ENCODE measurements at regions not wholly inside any gene's neighbourhood (a gene's known extent, or its start where the extent isn't known, plus 50 kb on each side); places are given as distances from the start of the nearest gene placed in this dataset.

GRCh38 chr6:22643780-22644179, 74.4 kb downstream of the HDGFL1 start:
- Histone ChIP-seq H3K27ac (no peak overlapping the region), H3K27me3 (no peaks in the 10 kb centered on the region), H3K4me3 (no peak overlapping the region), H3K9me3 (no peaks in the 10 kb centered on the region), H3K36me3 (no peaks in the 10 kb centered on the region), H3K4me1 (no peaks in the 10 kb centered on the region)
- intact Hi-C loops (cut with DNase I) = no loop called here
- no peak for ATAC-seq
- 79% methylated on average over 10 of the region's 10 CpGs for WGBS (ENCODE audit: insufficient coverage, low coverage, low lambda C conversion rate, missing lambda C conversion rate)
- no peak for DNase-seq
- TF ChIP-seq CTCF (IDR thresholded peaks at IDR 0.05) (no peak), POLR2A (IDR thresholded peaks at IDR 0.05) (no peak)

GRCh38 chr6:22647719-22648118, 78.4 kb downstream of the HDGFL1 start:
- no peak overlapping the region for H3K27ac ChIP-seq
- DNase-seq (no peak), ATAC-seq (no peak)
- TF ChIP-seq CTCF (IDR thresholded peaks at IDR 0.05) = no peak
- no peak for TF ChIP-seq POLR2A (IDR thresholded peaks at IDR 0.05)
- no peak overlapping the region for H3K4me3 ChIP-seq
- no peaks in the 10 kb centered on the region for H3K4me1 ChIP-seq
- no peaks in the 10 kb centered on the region for H3K27me3 ChIP-seq
- intact Hi-C loops (cut with DNase I) = no loop called here
- no peaks in the 10 kb centered on the region for H3K36me3 ChIP-seq
- 54% methylated on average over 3 of the region's 3 CpGs for WGBS (ENCODE audit: insufficient coverage, low coverage, low lambda C conversion rate, missing lambda C conversion rate)
- H3K9me3 ChIP-seq = no peaks in the 10 kb centered on the region

- WGBS (ENCODE audit: insufficient coverage, low coverage, low lambda C conversion rate, missing lambda C conversion rate) = 49% methylated on average over 3 of the region's 3 CpGs
Measured at GRCh38 chr6:22651731-22652130, 82.4 kb downstream of the HDGFL1 start.

GRCh38 chr6:22653980-22654610, 84.7 kb downstream of the HDGFL1 start:
- TF ChIP-seq POLR2A (IDR thresholded peaks at IDR 0.05) = no peak
- TF ChIP-seq CTCF (IDR thresholded peaks at IDR 0.05) = no peak
- Histone ChIP-seq H3K27me3 (no peaks in the 10 kb centered on the region), H3K9me3 (no peaks in the 10 kb centered on the region), H3K4me3 (no peak overlapping the region), H3K36me3 (no peaks in the 10 kb centered on the region), H3K27ac (no peak overlapping the region), H3K4me1 (no peaks in the 10 kb centered on the region)
- no peak for DNase-seq
- intact Hi-C loops (cut with DNase I) = no loop called here
- ATAC-seq = no peak
- WGBS (ENCODE audit: insufficient coverage, low coverage, low lambda C conversion rate, missing lambda C conversion rate) = 33% methylated on average over 7 of the region's 7 CpGs

More at GRCh38 chr6:22651731-22652130, 82.4 kb downstream of the HDGFL1 start:
- H3K27ac ChIP-seq = no peak overlapping the region
- TF ChIP-seq CTCF (IDR thresholded peaks at IDR 0.05) (no peak), POLR2A (IDR thresholded peaks at IDR 0.05) (no peak)
- H3K27me3 ChIP-seq = no peaks in the 10 kb centered on the region
- no peak for DNase-seq
- H3K36me3 ChIP-seq = no peaks in the 10 kb centered on the region
- no peaks in the 10 kb centered on the region for H3K9me3 ChIP-seq
- no peak for ATAC-seq
- H3K4me3 ChIP-seq = no peak overlapping the region
- intact Hi-C loops (cut with DNase I) = no loop called here
- no peaks in the 10 kb centered on the region for H3K4me1 ChIP-seq

All from right lobe of liver (tissue), 6 donors.